ENCODE measurements at regions not wholly inside any gene's neighbourhood (a gene's known extent, or its start where the extent isn't known, plus 50 kb on each side); places are given as distances from the start of the nearest gene placed in this dataset.

- TF ChIP-seq EZH2 (IDR thresholded peaks at IDR 0.05) (no peak), POLR2AphosphoS5 (IDR thresholded peaks at IDR 0.05; ENCODE audit: borderline replicate concordance, low read depth, low read length) (no peak)
Measured at GRCh38 chr11:119889111-119889510, 160.1 kb upstream of the NECTIN1 start.

Measured in SK-N-MC (cell line).